HCT116 (cell line): ENCODE measurements at regions not wholly inside any gene's neighbourhood (a gene's known extent, or its start where the extent isn't known, plus 50 kb on each side); places are given as distances from the start of the nearest gene placed in this dataset.

Experiments
- CTCF ChIP-seq, 3 experiments: fragments of 200-600 bp in 1 of 3; sonication (generic) in 1 of 3; IDR thresholded peaks in 2 of 3; conservative IDR thresholded peaks in 1 of 3; 2 replicates each; pipeline ENCODE4 v1.5.1; 2012 to 2017; ENCODE audit warnings: low read depth in 2 of 3, low read length in 2 of 3, antibody characterized with exemption in 1 of 3, borderline replicate concordance in 1 of 3, control low read depth in 1 of 3, mild to moderate bottlenecking in 1 of 3, mixed read lengths in 1 of 3, mixed run types in 1 of 3, moderate library complexity in 1 of 3; ENCODE audit not compliant: insufficient read depth in 1 of 3
- EZH2 ChIP-seq: fragments of 200-600 bp; sonication (generic); IDR thresholded peaks from 2 replicates; pipeline ENCODE4 v1.6.1; 2017; ENCODE audit warnings: antibody characterized with exemption, mixed run types
- EZH2phosphoT487 ChIP-seq: fragments of 200-600 bp; IDR thresholded peaks from 2 replicates; pipeline ENCODE4 v1.6.1; 2018; ENCODE audit warnings: antibody characterized with exemption, borderline replicate concordance
- FOSL1 ChIP-seq: IDR thresholded peaks from 2 replicates; pipeline ENCODE4 v1.6.1; 2012; ENCODE audit warnings: low read depth
- TF ChIP-seq, protein P1 (sequence below): IDR thresholded peaks from 2 replicates; pipeline ENCODE4 v1.6.1; 2012; ENCODE audit warnings: low read depth
- TF ChIP-seq, protein P2 (sequence below): IDR thresholded peaks from 2 replicates; pipeline ENCODE4 v1.6.1; 2012
- TF ChIP-seq, protein P3 (sequence below): IDR thresholded peaks from 2 replicates; pipeline ENCODE4 v1.6.1; 2012

DNA sequence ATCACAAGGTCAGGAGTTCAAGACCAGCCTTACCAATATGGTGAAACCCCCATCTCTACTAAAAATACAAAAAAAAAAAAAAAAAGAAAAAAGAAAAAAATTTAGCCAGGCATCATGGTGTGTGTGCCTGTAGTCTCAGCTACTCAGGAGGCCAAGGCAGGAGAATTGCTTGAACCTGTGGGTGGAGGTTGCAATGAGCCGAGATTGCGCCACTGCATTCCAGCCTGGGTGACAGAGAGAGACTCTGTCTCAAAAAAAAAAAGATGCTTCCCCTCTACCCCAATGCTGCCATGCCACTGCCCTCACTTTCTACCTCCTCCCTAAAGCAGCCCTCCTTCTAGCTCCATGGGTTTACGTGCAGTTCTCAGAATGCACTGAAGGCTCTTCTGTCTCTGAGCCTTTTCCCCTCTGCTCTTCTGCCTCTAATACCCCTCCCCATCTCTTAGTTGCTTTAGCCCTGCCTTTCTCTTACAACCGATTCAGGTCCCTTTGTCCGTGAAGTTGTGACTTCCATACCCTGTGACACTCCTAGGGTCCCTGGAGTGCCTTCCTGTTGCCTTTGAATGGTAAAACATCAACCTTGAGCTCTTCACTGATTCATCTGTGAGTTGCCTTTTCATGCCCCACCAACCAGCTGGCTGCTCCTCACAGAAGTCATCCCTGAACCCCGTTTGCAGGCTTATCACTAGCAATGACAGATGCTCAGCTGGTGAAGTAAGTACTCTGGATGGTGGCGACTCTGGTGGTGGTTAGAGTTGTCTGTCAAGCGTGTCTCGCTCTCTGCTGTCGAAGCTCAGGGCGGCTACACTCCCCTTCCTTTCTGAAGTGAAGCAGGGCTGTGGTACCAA, 234.9 kb downstream of the RHOU start:
- TF ChIP-seq CTCF (IDR thresholded peaks at IDR 0.05 in 2 of 3, conservative IDR thresholded peaks at IDR 0.05 in 1 of 3; ENCODE audit: borderline replicate concordance in 1 of 3, insufficient read depth in 1 of 3, low read depth in 2 of 3, low read length in 2 of 3) = no peak
- TF ChIP-seq FOSL1 = no peak
- TF ChIP-seq, protein P1, sequence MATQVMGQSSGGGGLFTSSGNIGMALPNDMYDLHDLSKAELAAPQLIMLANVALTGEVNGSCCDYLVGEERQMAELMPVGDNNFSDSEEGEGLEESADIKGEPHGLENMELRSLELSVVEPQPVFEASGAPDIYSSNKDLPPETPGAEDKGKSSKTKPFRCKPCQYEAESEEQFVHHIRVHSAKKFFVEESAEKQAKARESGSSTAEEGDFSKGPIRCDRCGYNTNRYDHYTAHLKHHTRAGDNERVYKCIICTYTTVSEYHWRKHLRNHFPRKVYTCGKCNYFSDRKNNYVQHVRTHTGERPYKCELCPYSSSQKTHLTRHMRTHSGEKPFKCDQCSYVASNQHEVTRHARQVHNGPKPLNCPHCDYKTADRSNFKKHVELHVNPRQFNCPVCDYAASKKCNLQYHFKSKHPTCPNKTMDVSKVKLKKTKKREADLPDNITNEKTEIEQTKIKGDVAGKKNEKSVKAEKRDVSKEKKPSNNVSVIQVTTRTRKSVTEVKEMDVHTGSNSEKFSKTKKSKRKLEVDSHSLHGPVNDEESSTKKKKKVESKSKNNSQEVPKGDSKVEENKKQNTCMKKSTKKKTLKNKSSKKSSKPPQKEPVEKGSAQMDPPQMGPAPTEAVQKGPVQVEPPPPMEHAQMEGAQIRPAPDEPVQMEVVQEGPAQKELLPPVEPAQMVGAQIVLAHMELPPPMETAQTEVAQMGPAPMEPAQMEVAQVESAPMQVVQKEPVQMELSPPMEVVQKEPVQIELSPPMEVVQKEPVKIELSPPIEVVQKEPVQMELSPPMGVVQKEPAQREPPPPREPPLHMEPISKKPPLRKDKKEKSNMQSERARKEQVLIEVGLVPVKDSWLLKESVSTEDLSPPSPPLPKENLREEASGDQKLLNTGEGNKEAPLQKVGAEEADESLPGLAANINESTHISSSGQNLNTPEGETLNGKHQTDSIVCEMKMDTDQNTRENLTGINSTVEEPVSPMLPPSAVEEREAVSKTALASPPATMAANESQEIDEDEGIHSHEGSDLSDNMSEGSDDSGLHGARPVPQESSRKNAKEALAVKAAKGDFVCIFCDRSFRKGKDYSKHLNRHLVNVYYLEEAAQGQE = no peak
- TF ChIP-seq, protein P2, sequence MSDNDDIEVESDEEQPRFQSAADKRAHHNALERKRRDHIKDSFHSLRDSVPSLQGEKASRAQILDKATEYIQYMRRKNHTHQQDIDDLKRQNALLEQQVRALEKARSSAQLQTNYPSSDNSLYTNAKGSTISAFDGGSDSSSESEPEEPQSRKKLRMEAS = no peak
- TF ChIP-seq EZH2phosphoT487 = no peak
- TF ChIP-seq, protein P3, sequence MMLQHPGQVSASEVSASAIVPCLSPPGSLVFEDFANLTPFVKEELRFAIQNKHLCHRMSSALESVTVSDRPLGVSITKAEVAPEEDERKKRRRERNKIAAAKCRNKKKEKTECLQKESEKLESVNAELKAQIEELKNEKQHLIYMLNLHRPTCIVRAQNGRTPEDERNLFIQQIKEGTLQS = no peak
- no peak for TF ChIP-seq EZH2
